Hematopoietic multipotent progenitor cell treated with erythropoietin and hydrocortisone succinate and interleukin-3 and kit ligand, for 15 days (in vitro differentiated cells): ENCODE measurements at regions not wholly inside any gene's neighbourhood (a gene's known extent, or its start where the extent isn't known, plus 50 kb on each side); places are given as distances from the start of the nearest gene placed in this dataset.
"Not testable (repeated sequence)": the region's sequence is repeated elsewhere in the genome, so short reads cannot be mapped to it uniquely, and the experiment has no call there.

Experiments used
- DNase-seq: peaks from one replicate; pipeline ENCODE4 v3.0.0-alpha.2; 2015; ENCODE audit warnings: low spot score

GRCh38 chr9:71271602-71272001, 150.2 kb upstream of the TRPM3 start:
- DNase-seq: no peak

GRCh38 chr9:71270554-71270953, 149.1 kb upstream of the TRPM3 start:
- no peak for DNase-seq

GRCh38 chr9:71269859-71270258, 148.4 kb upstream of the TRPM3 start:
- no peak for DNase-seq

- DNase-seq: no peak
Measured at GRCh38 chr9:71268871-71269635, 147.6 kb upstream of the TRPM3 start.

- no peak for DNase-seq
Measured at GRCh38 chr9:71263451-71263850, 142.0 kb upstream of the TRPM3 start.

- not testable (repeated sequence) for DNase-seq
Measured at GRCh38 chr9:71260419-71260818, 139.0 kb upstream of the TRPM3 start.

GRCh38 chr9:71254592-71255277, 133.3 kb upstream of the TRPM3 start:
- no peak for DNase-seq

- no peak for DNase-seq
Measured at GRCh38 chr9:71253011-71253410, 131.6 kb upstream of the TRPM3 start.

GRCh38 chr9:71250581-71250980, 129.2 kb upstream of the TRPM3 start:
- DNase-seq: no peak

- no peak for DNase-seq
Measured at GRCh38 chr9:71249729-71250317, 128.4 kb upstream of the TRPM3 start.

GRCh38 chr9:71245651-71246050, 124.2 kb upstream of the TRPM3 start:
- DNase-seq: no peak

GRCh38 chr9:71243951-71244350, 122.5 kb upstream of the TRPM3 start:
- DNase-seq: no peak

GRCh38 chr9:71242081-71242480, 120.7 kb upstream of the TRPM3 start:
- DNase-seq: no peak

- no peak for DNase-seq
Measured at GRCh38 chr9:71237051-71237450, 115.6 kb upstream of the TRPM3 start.

GRCh38 chr9:71233646-71234045, 112.2 kb upstream of the TRPM3 start:
- no peak for DNase-seq

GRCh38 chr9:71223953-71224538, 102.6 kb upstream of the TRPM3 start:
- DNase-seq: no peak

- DNase-seq: no peak
Measured at GRCh38 chr9:71218774-71219173, 97.4 kb upstream of the TRPM3 start.

GRCh38 chr9:71213633-71214032, 92.2 kb upstream of the TRPM3 start:
- no peak for DNase-seq

- no peak for DNase-seq
Measured at GRCh38 chr9:71210326-71210725, 88.9 kb upstream of the TRPM3 start.

GRCh38 chr9:71209890-71210289, 88.5 kb upstream of the TRPM3 start:
- DNase-seq: no peak

- DNase-seq: no peak
Measured at GRCh38 chr9:71202931-71203330, 81.5 kb upstream of the TRPM3 start.

- no peak for DNase-seq
Measured at GRCh38 chr9:71191708-71192107, 70.3 kb upstream of the TRPM3 start.

- DNase-seq: no peak
Measured at GRCh38 chr9:71183251-71183650, 61.8 kb upstream of the TRPM3 start.
